A549 (cell line): ENCODE measurements at regions not wholly inside any gene's neighbourhood (a gene's known extent, or its start where the extent isn't known, plus 50 kb on each side); places are given as distances from the start of the nearest gene placed in this dataset.

ENCODE experiments used
- CHD2 ChIP-seq: fragments of 150-350 bp; IDR thresholded peaks from 2 replicates; pipeline ENCODE4 v1.6.1; 2014; ENCODE audit warnings: low read length; ENCODE audit not compliant: partially characterized antibody
- MAX ChIP-seq: IDR thresholded peaks from 2 replicates; pipeline ENCODE4 v1.6.1; 2012
- NPAS2 ChIP-seq: fragments of 250-450 bp; sonication (Bioruptor Pico); IDR thresholded peaks from 2 replicates; pipeline ENCODE4 v1.8.0; 2022; ENCODE audit warnings: mild to moderate bottlenecking, moderate library complexity, borderline replicate concordance
- NR3C1 ChIP-seq: fragments of >200 bp; sonication (Bioruptor Twin); formaldehyde crosslinking; IDR thresholded peaks from 3 replicates; pipeline ENCODE4 v1.6.1; 2017
- POLR2A ChIP-seq: IDR thresholded peaks from 2 replicates; pipeline ENCODE4 v1.6.1; 2012; ENCODE audit warnings: mild to moderate bottlenecking, low read length
- RFX5 ChIP-seq: fragments of 450-650 bp; IDR thresholded peaks from 2 replicates; pipeline ENCODE4 v1.7.1; 2014; ENCODE audit warnings: antibody characterized with exemption, mild to moderate bottlenecking, moderate library complexity
- USF2 ChIP-seq: fragments of 450-650 bp; IDR thresholded peaks from 2 replicates; pipeline ENCODE4 v1.6.1; 2014; ENCODE audit warnings: antibody characterized with exemption
- ZFP36 ChIP-seq: fragments of 450-650 bp; IDR thresholded peaks from 2 replicates; pipeline ENCODE4 v1.6.1; 2014; ENCODE audit warnings: borderline replicate concordance; ENCODE audit not compliant: partially characterized antibody
- TF ChIP-seq, protein P1 (sequence below): fragments of >200 bp; sonication (Bioruptor Twin); formaldehyde crosslinking; IDR thresholded peaks from 3 replicates; pipeline ENCODE4 v1.5.1; 2016

DNA sequence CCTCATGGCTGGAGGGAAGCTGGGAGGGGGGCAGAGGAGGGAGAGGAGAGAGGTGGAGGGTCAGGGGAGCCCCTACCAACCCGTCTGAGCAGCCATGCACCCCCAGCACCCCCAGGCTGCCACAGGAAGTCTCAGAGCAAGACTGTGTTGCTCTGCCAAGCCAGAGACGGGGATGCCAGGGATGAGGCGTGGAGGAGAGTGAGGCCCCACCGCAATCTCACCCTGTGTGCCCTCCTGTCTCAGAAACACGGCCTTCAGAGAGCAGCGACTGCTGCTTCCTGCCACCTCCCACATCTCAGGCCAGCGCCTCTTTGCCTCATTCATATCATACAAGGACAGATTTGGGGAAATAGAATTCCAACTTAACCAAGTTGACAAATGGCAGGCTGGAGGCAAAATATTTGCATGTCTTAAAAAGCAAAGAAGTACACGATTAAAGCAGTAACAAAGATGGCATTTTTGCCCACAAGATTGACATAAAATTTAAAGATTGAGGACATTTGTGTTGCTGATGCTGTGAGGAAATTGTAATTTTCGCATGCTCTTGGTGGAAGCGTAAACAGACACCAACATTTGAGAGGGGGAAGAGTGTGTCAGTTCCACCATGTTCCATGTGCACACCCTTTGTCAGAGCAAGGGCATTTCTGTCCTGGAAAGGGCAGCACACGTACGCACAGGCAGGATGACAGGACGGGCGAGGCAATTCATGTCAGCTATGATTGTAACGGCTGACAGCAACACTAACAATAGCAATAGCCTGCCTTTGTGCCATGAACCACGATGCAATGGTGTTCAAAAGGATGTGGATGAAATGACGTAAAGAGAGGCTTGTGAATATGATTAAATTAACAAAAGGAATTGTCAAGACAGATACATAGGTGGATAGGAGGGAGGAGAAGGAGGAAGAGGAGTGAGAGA is 59.0 kb upstream of the BACE2 start:
- TF ChIP-seq, protein P1, sequence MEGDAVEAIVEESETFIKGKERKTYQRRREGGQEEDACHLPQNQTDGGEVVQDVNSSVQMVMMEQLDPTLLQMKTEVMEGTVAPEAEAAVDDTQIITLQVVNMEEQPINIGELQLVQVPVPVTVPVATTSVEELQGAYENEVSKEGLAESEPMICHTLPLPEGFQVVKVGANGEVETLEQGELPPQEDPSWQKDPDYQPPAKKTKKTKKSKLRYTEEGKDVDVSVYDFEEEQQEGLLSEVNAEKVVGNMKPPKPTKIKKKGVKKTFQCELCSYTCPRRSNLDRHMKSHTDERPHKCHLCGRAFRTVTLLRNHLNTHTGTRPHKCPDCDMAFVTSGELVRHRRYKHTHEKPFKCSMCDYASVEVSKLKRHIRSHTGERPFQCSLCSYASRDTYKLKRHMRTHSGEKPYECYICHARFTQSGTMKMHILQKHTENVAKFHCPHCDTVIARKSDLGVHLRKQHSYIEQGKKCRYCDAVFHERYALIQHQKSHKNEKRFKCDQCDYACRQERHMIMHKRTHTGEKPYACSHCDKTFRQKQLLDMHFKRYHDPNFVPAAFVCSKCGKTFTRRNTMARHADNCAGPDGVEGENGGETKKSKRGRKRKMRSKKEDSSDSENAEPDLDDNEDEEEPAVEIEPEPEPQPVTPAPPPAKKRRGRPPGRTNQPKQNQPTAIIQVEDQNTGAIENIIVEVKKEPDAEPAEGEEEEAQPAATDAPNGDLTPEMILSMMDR, result no peak
- TF ChIP-seq NPAS2 (CRISPR knock-in tag) (no peak), POLR2A (no peak), CHD2 (no peak), MAX (no peak), NR3C1 (no peak), ZFP36 (no peak), USF2 (no peak), RFX5 (no peak)
